GM12873 (cell line): ENCODE measurements at regions not wholly inside any gene's neighbourhood (a gene's known extent, or its start where the extent isn't known, plus 50 kb on each side); places are given as distances from the start of the nearest gene placed in this dataset.

Source experiments
- TF ChIP-seq, protein P1 (sequence below): IDR thresholded peaks from 2 replicates; pipeline ENCODE4 v1.5.1; 2012; ENCODE audit warnings: low read depth, mild to moderate bottlenecking, moderate library complexity, low read length, control low read depth; ENCODE audit not compliant: insufficient read depth; ENCODE audit errors: missing control alignments

GRCh38 chr3:80696280-80696679 is 928.5 kb upstream of the ROBO1 start:
- TF ChIP-seq, protein P1, sequence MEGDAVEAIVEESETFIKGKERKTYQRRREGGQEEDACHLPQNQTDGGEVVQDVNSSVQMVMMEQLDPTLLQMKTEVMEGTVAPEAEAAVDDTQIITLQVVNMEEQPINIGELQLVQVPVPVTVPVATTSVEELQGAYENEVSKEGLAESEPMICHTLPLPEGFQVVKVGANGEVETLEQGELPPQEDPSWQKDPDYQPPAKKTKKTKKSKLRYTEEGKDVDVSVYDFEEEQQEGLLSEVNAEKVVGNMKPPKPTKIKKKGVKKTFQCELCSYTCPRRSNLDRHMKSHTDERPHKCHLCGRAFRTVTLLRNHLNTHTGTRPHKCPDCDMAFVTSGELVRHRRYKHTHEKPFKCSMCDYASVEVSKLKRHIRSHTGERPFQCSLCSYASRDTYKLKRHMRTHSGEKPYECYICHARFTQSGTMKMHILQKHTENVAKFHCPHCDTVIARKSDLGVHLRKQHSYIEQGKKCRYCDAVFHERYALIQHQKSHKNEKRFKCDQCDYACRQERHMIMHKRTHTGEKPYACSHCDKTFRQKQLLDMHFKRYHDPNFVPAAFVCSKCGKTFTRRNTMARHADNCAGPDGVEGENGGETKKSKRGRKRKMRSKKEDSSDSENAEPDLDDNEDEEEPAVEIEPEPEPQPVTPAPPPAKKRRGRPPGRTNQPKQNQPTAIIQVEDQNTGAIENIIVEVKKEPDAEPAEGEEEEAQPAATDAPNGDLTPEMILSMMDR = no peak

DNA sequence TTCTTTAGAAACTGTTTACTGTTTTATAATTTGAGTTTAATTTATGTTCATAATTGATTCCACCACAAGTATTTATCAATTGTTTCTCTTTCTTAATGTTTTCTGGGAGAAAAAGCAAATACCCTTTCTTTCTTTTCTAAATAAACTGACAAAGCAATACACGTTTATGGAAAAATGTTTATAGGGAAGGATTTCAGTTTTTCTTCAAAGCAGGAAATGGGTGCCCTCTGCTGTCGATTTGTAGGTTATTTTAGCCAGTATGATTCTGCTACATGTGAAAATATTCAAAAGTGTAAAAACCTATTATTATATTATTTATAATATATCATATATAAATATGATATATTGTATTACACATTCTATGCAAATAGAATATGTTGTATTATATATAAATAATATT is 921.0 kb upstream of the ROBO1 start:
- TF ChIP-seq, protein P1 = no peak

GRCh38 chr3:80682951-80683350 is 915.2 kb upstream of the ROBO1 start:
- TF ChIP-seq, protein P1 = no peak

DNA sequence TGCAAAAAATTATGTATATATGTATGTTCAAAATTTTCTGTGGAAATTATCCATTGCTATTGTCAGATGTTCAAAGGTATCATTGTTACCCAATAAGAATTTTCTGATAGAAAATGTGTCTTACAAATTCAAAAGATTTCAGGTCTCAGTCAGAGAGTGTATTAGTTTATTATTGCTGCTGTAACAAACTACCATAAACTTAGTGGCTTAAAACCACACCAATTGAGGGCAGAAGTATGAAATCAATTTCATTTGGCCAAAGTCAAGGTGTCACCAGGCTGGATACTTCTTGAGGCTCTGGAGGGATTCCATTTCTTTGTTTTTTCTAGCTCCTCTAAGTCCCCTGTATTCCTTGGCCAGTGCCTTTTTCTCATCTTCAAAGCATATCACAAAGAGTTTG is 914.4 kb upstream of the ROBO1 start:
- TF ChIP-seq, protein P1 = no peak

DNA sequence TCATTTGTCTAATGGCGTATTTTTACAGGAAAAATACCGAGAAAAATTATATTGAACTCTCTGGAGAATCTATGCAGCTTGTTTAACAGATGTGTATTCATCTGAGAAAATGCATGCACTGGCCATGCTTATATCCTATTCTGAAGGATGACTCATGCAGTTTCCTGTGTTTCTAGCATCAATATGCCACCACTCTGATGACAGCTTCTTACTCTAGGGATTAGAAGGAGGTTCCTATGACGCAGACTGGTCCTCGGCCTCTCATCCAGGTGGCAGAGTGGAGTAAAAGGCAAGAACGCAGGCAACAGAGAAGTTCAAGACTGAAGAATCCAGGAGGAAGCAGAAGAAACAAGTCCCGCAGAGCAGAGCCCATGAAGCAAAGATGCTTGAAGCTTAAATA is 910.0 kb upstream of the ROBO1 start:
- TF ChIP-seq, protein P1 = no peak

- TF ChIP-seq, protein P1 = no peak
These were observed 909.1 kb upstream of the ROBO1 start for GRCh38 chr3:80676866-80677265.

GRCh38 chr3:80676261-80676660 is 908.5 kb upstream of the ROBO1 start:
- TF ChIP-seq, protein P1 = no peak
